ENCODE measurements at regions not wholly inside any gene's neighbourhood (a gene's known extent, or its start where the extent isn't known, plus 50 kb on each side); places are given as distances from the start of the nearest gene placed in this dataset.

DNA sequence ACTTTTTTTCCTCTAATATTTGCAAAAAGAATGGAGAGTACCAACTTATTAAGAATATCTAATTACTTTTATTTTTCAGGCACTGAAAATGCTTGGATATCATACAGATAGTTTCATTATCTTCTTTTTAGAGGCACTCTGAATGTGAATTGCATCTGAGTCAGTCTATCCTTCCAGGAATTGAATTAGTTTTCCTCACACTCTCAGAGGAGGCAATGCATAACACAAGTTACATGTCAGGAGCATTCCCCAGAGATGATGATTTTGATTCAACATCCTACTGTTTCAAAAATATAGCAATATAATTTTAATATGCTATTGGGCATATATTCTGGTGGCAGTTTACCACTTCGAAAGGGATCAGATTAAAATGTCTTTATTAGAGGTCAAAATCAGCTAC lies 1315.4 kb downstream of the PCDH9 start:
- H3K56ac ChIP-seq (ENCODE audit: extremely low read depth, insufficient read depth, low read length) = no peak overlapping the region
- no peak overlapping the region for H3K4ac ChIP-seq (ENCODE audit: low read depth, low read length)
- H4K20me1 ChIP-seq (ENCODE audit: insufficient read depth, low read length) = no peaks in the 10 kb centered on the region
- no peak overlapping the region for H3K4me3 ChIP-seq (ENCODE audit: insufficient read depth, low read depth, low read length)
- no peak overlapping the region for H3K27ac ChIP-seq (ENCODE audit: insufficient read depth, low read length)
- no peak overlapping the region for H2BK20ac ChIP-seq (ENCODE audit: low read depth, low read length)
- no CpG with 5 or more reads among the region's 1 CpG for WGBS, 2 experiments (ENCODE audit: extremely low coverage in 2 of 2, insufficient read length in 1 of 2)
- no peak overlapping the region for H4K91ac ChIP-seq (ENCODE audit: insufficient read depth, low read depth, low read length)
- in situ Hi-C loops (cut with MboI; ENCODE audit: low sequenced_read_pairs) = no loop called here
- dilution Hi-C loops (cut with HindIII; ENCODE audit: low sequenced_read_pairs, unreplicated experiment) = no loop called here
- TF ChIP-seq SMC3 (IDR thresholded peaks at IDR 0.05; ENCODE audit: low read depth, low read length) = no peak
- no peak for TF ChIP-seq CHD1 (IDR thresholded peaks at IDR 0.05; ENCODE audit: low read depth, low read length)
- no peak for TF ChIP-seq RAD21 (IDR thresholded peaks at IDR 0.05; ENCODE audit: low read length)
- TF ChIP-seq, protein P1, sequence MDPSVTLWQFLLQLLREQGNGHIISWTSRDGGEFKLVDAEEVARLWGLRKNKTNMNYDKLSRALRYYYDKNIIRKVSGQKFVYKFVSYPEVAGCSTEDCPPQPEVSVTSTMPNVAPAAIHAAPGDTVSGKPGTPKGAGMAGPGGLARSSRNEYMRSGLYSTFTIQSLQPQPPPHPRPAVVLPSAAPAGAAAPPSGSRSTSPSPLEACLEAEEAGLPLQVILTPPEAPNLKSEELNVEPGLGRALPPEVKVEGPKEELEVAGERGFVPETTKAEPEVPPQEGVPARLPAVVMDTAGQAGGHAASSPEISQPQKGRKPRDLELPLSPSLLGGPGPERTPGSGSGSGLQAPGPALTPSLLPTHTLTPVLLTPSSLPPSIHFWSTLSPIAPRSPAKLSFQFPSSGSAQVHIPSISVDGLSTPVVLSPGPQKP (IDR thresholded peaks at IDR 0.05; ENCODE audit: borderline replicate concordance, low read depth, low read length) = no peak
- TF ChIP-seq RCOR1 (IDR thresholded peaks at IDR 0.05; ENCODE audit: insufficient replicate concordance, low read length) = no peak
- TF ChIP-seq RFX5 (IDR thresholded peaks at IDR 0.05; ENCODE audit: low read depth, low read length) = no peak
- TF ChIP-seq NFE2L2 (IDR thresholded peaks at IDR 0.05; ENCODE audit: low read depth, low read length) = no peak
- TF ChIP-seq POLR2A (IDR thresholded peaks at IDR 0.05; ENCODE audit: low read depth, low read length) = no peak
- no peak for TF ChIP-seq MXI1 (IDR thresholded peaks at IDR 0.05; ENCODE audit: borderline replicate concordance, low read depth, low read length)
- TF ChIP-seq FOS (IDR thresholded peaks at IDR 0.05; ENCODE audit: low read depth, low read length) = no peak
- TF ChIP-seq MAFK (IDR thresholded peaks at IDR 0.05; ENCODE audit: low read depth, low read length) = no peak
- TF ChIP-seq BHLHE40 (IDR thresholded peaks at IDR 0.05; ENCODE audit: low read depth, low read length) = no peak
- no peak for TF ChIP-seq CEBPB (IDR thresholded peaks at IDR 0.05; ENCODE audit: low read depth, low read length)
- TF ChIP-seq CTCF (conservative IDR thresholded peaks at IDR 0.05; ENCODE audit: low read depth, low read length) = no peak
- no peak for TF ChIP-seq MAZ (IDR thresholded peaks at IDR 0.05; ENCODE audit: borderline replicate concordance, low read depth, low read length)
- no peak for TF ChIP-seq USF2 (IDR thresholded peaks at IDR 0.05; ENCODE audit: low read depth, low read length)
- H2AK9ac ChIP-seq (replicated peaks; ENCODE audit: low read depth, low read length, poor library complexity) = no peak overlapping the region
- H2AK5ac ChIP-seq (ENCODE audit: low read depth, low read length) = no peak overlapping the region
- 0 out of 2 replicates have a peak, but pooled peaks cover 5% of the 10 kb centered on the region for H3K9me1 ChIP-seq (ENCODE audit: insufficient read depth, low read length)
- no peaks in the 10 kb centered on the region for H3K27me3 ChIP-seq (ENCODE audit: control insufficient read depth, insufficient read depth, low read length)
- no peak overlapping the region for H2AFZ ChIP-seq (replicated peaks; ENCODE audit: low read length, poor library complexity)
- no peaks in the 10 kb centered on the region for H3K9me3 ChIP-seq (ENCODE audit: control insufficient read depth, insufficient read depth, low read length)
- CTCF ChIA-PET = no interaction called here
- H4K8ac ChIP-seq (ENCODE audit: low read depth in 2 of 2, low read length in 2 of 2) = no peak overlapping the region
- no peak overlapping the region for H3K18ac ChIP-seq (ENCODE audit: low read depth, low read length)
- H3K36me3 ChIP-seq (ENCODE audit: control insufficient read depth, insufficient read depth, low read length) = no peaks in the 10 kb centered on the region
- ATAC-seq (ENCODE audit: low read depth) (peak; percentile 68), DNase-seq (peak; percentile 72)
- no peak overlapping the region for H3K14ac ChIP-seq (replicated peaks; ENCODE audit: low read depth, low read length)
- no peak overlapping the region for H4K5ac ChIP-seq (ENCODE audit: low read depth, low read length)
- H3K4me1 ChIP-seq (ENCODE audit: control insufficient read depth, insufficient read depth, low read length) = peaks cover 6% of the 10 kb centered on the region; the same call in 1 of the 2 replicates
- no peaks in the 10 kb centered on the region for H3K79me1 ChIP-seq (ENCODE audit: low read depth in 1 of 2, low read length in 2 of 2)
- no peak overlapping the region for H3K23ac ChIP-seq (ENCODE audit: low read depth, low read length)
- H2BK120ac ChIP-seq (ENCODE audit: low read depth, low read length) = no peak overlapping the region
- no peak overlapping the region for H2BK15ac ChIP-seq (ENCODE audit: low read depth, low read length)
- intact Hi-C loops (cut with micrococcal nuclease) = loop anchor here (10.0 kb wide), 1 partner anchor 630 kb away; no protein-coding TSS in a partner anchor
- H3K9ac ChIP-seq (ENCODE audit: low read depth, low read length) = no peak overlapping the region
- BruUV-seq (replicated peaks) = no TSS peak
- peak overlapping the region; percentile 22 for H2BK5ac ChIP-seq (ENCODE audit: low read depth, low read length, poor library complexity, severe bottlenecking)
- H3K4me2 ChIP-seq (ENCODE audit: low read depth, low read length) = no peak overlapping the region
- POLR2A ChIA-PET (ENCODE audit: unreplicated experiment) = no interaction called here
